GM18909 (cell line): ENCODE measurements at regions not wholly inside any gene's neighbourhood (a gene's known extent, or its start where the extent isn't known, plus 50 kb on each side); places are given as distances from the start of the nearest gene placed in this dataset.
"Not testable (repeated sequence)": the region's sequence is repeated elsewhere in the genome, so short reads cannot be mapped to it uniquely, and the experiment has no call there.

Experiments used
- ATAC-seq: cut with Tn5 transposase; IDR thresholded peaks from one replicate; pipeline ENCODE4 v1.9.1; 2021; ENCODE audit warnings: mild to moderate bottlenecking; ENCODE audit not compliant: unreplicated experiment, poor library complexity

GRCh38 chr12:60602601-60603000 lies 1006.8 kb downstream of the SLC16A7 start:
- no peak for ATAC-seq

GRCh38 chr12:60603475-60603874 lies 1007.6 kb downstream of the SLC16A7 start:
- ATAC-seq = not testable (repeated sequence)

- no peak for ATAC-seq
Observed at GRCh38 chr12:60616400-60616799, 1020.6 kb downstream of the SLC16A7 start.

GRCh38 chr12:60630796-60631195 lies 1035.0 kb downstream of the SLC16A7 start:
- no peak for ATAC-seq

- ATAC-seq = no peak
Observed at GRCh38 chr12:60644076-60644475, 1048.2 kb downstream of the SLC16A7 start.

- ATAC-seq = no peak
Observed at GRCh38 chr12:60666895-60667294, 1071.1 kb downstream of the SLC16A7 start.

GRCh38 chr12:60672949-60673348 lies 1077.1 kb downstream of the SLC16A7 start:
- no peak for ATAC-seq

GRCh38 chr12:60684988-60685655 lies 1089.3 kb downstream of the SLC16A7 start:
- no peak for ATAC-seq

- no peak for ATAC-seq
Observed at GRCh38 chr12:60689137-60689536, 1093.3 kb downstream of the SLC16A7 start.

- ATAC-seq = no peak
Observed at GRCh38 chr12:60693019-60693626, 1097.3 kb downstream of the SLC16A7 start.

- no peak for ATAC-seq
Observed at GRCh38 chr12:60704171-60704914, 1108.5 kb downstream of the SLC16A7 start.

- ATAC-seq = no peak
Observed at GRCh38 chr12:60710246-60710645, 1114.4 kb downstream of the SLC16A7 start.

- ATAC-seq = no peak
Observed at GRCh38 chr12:60714141-60714900, 1118.5 kb downstream of the SLC16A7 start.

GRCh38 chr12:60724475-60724874 lies 1128.6 kb downstream of the SLC16A7 start:
- no peak for ATAC-seq

GRCh38 chr12:60724984-60725383 lies 1129.2 kb downstream of the SLC16A7 start:
- no peak for ATAC-seq

- peak; percentile 60 for ATAC-seq
Observed at GRCh38 chr12:60752589-60752988, 1156.8 kb downstream of the SLC16A7 start.

- no peak for ATAC-seq
Observed at GRCh38 chr12:60758224-60758623, 1162.4 kb downstream of the SLC16A7 start.

GRCh38 chr12:60760965-60761364 lies 1165.1 kb downstream of the SLC16A7 start:
- no peak for ATAC-seq

- not testable (repeated sequence) for ATAC-seq
Observed at GRCh38 chr12:60801166-60801565, 1205.3 kb downstream of the SLC16A7 start.

GRCh38 chr12:60803147-60803546 lies 1207.3 kb downstream of the SLC16A7 start:
- no peak for ATAC-seq

- ATAC-seq = no peak
Observed at GRCh38 chr12:60805364-60805763, 1209.5 kb downstream of the SLC16A7 start.
